Nephron progenitor cell (in vitro differentiated cells): ENCODE measurements at regions not wholly inside any gene's neighbourhood (a gene's known extent, or its start where the extent isn't known, plus 50 kb on each side); places are given as distances from the start of the nearest gene placed in this dataset.

Source experiments
- DNase-seq: peaks from one replicate; pipeline ENCODE4 v3.0.0; 2021
- H3K27ac Mint-ChIP-seq: 2 replicates; pipeline ENCODE4 v1.8.0; 2021; ENCODE audit warnings: mild to moderate bottlenecking, moderate library complexity, mixed read lengths
- H3K27me3 Mint-ChIP-seq: 2 replicates; pipeline ENCODE4 v1.8.0; 2021; ENCODE audit warnings: mild to moderate bottlenecking, low read depth, mixed read lengths; ENCODE audit not compliant: poor library complexity
- H3K36me3 Mint-ChIP-seq: 2 replicates; pipeline ENCODE4 v1.8.0; 2021; ENCODE audit warnings: low read depth, mixed read lengths
- H3K4me1 Mint-ChIP-seq: 2 replicates; pipeline ENCODE4 v1.8.0; 2021; ENCODE audit warnings: mixed read lengths
- H3K4me3 Mint-ChIP-seq: 2 replicates; pipeline ENCODE4 v1.8.0; 2021; ENCODE audit warnings: mild to moderate bottlenecking, moderate library complexity, mixed read lengths
- H3K9me3 Mint-ChIP-seq: 2 replicates; pipeline ENCODE4 v1.8.0; 2021; ENCODE audit warnings: mild to moderate bottlenecking, moderate library complexity, mixed read lengths
- TF ChIP-seq, protein P1 (sequence below): fragments of 200-600 bp; sonication (generic); IDR thresholded peaks from 2 replicates; pipeline ENCODE4 v1.5.0; 2021; ENCODE audit warnings: antibody characterized with exemption

DNA sequence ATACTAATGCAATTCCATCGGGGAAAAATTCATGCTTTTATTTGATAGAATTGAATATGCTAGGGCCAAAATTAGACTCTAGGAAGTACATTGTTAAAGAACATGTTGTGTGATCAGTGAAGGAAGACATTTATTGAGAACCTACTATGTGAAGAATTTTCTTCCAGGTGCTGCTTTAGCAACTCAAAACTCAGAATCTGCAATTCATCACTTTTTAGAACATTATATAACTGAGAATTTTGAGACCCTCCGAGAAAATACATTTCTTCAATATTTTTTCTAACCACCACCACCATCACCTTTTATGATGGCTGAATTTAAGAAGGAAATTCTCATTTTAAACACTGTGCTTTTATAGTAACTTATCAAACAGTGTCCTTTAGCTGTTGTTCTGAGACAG lies 315.2 kb downstream of the FIGN start:
- H3K27ac Mint-ChIP-seq, result no peak overlapping the region
- TF ChIP-seq, protein P1, sequence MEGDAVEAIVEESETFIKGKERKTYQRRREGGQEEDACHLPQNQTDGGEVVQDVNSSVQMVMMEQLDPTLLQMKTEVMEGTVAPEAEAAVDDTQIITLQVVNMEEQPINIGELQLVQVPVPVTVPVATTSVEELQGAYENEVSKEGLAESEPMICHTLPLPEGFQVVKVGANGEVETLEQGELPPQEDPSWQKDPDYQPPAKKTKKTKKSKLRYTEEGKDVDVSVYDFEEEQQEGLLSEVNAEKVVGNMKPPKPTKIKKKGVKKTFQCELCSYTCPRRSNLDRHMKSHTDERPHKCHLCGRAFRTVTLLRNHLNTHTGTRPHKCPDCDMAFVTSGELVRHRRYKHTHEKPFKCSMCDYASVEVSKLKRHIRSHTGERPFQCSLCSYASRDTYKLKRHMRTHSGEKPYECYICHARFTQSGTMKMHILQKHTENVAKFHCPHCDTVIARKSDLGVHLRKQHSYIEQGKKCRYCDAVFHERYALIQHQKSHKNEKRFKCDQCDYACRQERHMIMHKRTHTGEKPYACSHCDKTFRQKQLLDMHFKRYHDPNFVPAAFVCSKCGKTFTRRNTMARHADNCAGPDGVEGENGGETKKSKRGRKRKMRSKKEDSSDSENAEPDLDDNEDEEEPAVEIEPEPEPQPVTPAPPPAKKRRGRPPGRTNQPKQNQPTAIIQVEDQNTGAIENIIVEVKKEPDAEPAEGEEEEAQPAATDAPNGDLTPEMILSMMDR, result no peak
- H3K27me3 Mint-ChIP-seq, result no peaks in the 10 kb centered on the region
- H3K36me3 Mint-ChIP-seq, result no peaks in the 10 kb centered on the region
- no peaks in the 10 kb centered on the region for H3K9me3 Mint-ChIP-seq
- no peak for DNase-seq
- H3K4me3 Mint-ChIP-seq, result no peak overlapping the region
- H3K4me1 Mint-ChIP-seq, result no peaks in the 10 kb centered on the region

GRCh38 chr2:163419000-163419830 lies 316.6 kb downstream of the FIGN start:
- no peak for DNase-seq
- H3K27ac Mint-ChIP-seq, result no peak overlapping the region
- no peaks in the 10 kb centered on the region for H3K4me1 Mint-ChIP-seq
- H3K4me3 Mint-ChIP-seq, result no peak overlapping the region
- no peaks in the 10 kb centered on the region for H3K36me3 Mint-ChIP-seq
- TF ChIP-seq, protein P1, result no peak
- H3K9me3 Mint-ChIP-seq, result no peaks in the 10 kb centered on the region
- no peaks in the 10 kb centered on the region for H3K27me3 Mint-ChIP-seq

GRCh38 chr2:163417596-163418337 lies 318.0 kb downstream of the FIGN start:
- DNase-seq, result no peak
- no peak overlapping the region for H3K27ac Mint-ChIP-seq
- no peak overlapping the region for H3K4me3 Mint-ChIP-seq
- TF ChIP-seq, protein P1, result no peak
- no peaks in the 10 kb centered on the region for H3K4me1 Mint-ChIP-seq
- H3K9me3 Mint-ChIP-seq, result no peaks in the 10 kb centered on the region
- no peaks in the 10 kb centered on the region for H3K27me3 Mint-ChIP-seq
- H3K36me3 Mint-ChIP-seq, result no peaks in the 10 kb centered on the region

GRCh38 chr2:163414121-163414520 lies 321.7 kb downstream of the FIGN start:
- Mint-ChIP-seq H3K4me1 (no peaks in the 10 kb centered on the region), H3K4me3 (no peak overlapping the region), H3K27me3 (no peaks in the 10 kb centered on the region), H3K36me3 (no peaks in the 10 kb centered on the region), H3K27ac (no peak overlapping the region), H3K9me3 (no peaks in the 10 kb centered on the region)
- TF ChIP-seq, protein P1, result no peak
- no peak for DNase-seq

DNA sequence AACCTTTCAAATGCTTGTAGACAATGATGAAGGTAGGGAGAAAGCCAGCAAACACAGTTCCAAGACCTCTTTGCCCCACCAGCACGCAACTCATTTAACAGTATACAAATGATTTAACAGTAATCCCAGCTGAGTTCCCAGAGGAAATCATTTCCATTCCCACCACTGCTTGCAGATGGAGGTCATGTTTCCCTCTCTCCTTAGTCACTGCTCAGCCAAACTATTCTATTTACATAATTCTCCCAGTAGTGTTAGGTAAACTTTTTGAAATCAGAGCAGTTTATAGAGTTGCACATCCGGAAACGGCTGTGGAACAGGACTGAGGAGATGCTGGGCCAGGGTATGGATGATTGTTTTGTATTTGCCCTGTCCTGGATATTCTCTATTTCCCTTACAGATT lies 328.5 kb downstream of the FIGN start:
- H3K4me3 Mint-ChIP-seq, result no peak overlapping the region
- H3K4me1 Mint-ChIP-seq, result no peaks in the 10 kb centered on the region
- DNase-seq, result no peak
- no peaks in the 10 kb centered on the region for H3K27me3 Mint-ChIP-seq
- no peaks in the 10 kb centered on the region for H3K36me3 Mint-ChIP-seq
- H3K27ac Mint-ChIP-seq, result no peak overlapping the region
- TF ChIP-seq, protein P1, result no peak
- no peaks in the 10 kb centered on the region for H3K9me3 Mint-ChIP-seq
